CD4-positive, alpha-beta T cell (primary cell): ENCODE measurements at regions not wholly inside any gene's neighbourhood (a gene's known extent, or its start where the extent isn't known, plus 50 kb on each side); places are given as distances from the start of the nearest gene placed in this dataset.

Experiments
- ATAC-seq: fragments of 200-7000 bp; cut with Tn5 transposase; one replicate; pipeline ENCODE4 v1.10.0; 2022; ENCODE audit warnings: mild to moderate bottlenecking; ENCODE audit not compliant: poor library complexity
- CTCF ChIA-PET: fragments of 350-600 bp; sonication (Branson Sonifier 250); formaldehyde crosslinking; loops from one replicate; lab custom pipeline; 2021; ENCODE audit warnings: antibody characterized with exemption, inconsistent platforms; lab: Charles Lee
- POLR2A ChIA-PET: fragments of 350-600 bp; sonication (Branson Sonifier 250); formaldehyde crosslinking; loops from one replicate; lab custom pipeline; 2021; ENCODE audit warnings: antibody characterized with exemption, inconsistent platforms; lab: Charles Lee
- DNase-seq, 14 experiments: peaks; one replicate each; pipeline ENCODE4 v3.0.0-alpha.2; 2013 to 2020; ENCODE audit warnings: mixed read lengths in 2 of 14
- H3K27ac ChIP-seq, 2 donors: one replicate each; pipeline versions ENCODE4 v1.5.1 to v1.7.0; 2013; ENCODE audit warnings: low read length in 2 of 2, low read depth in 1 of 2, mild to moderate bottlenecking in 1 of 2
- H3K27me3 ChIP-seq, 2 experiments: 1 replicate in 1 of 2; 2 replicates in 1 of 2; pipeline versions ENCODE4 v1.6.1 to v1.7.0; 2013; ENCODE audit warnings: low read length in 2 of 2, control low read depth in 1 of 2, mild to moderate bottlenecking in 1 of 2, moderate library complexity in 1 of 2; ENCODE audit not compliant: insufficient read depth in 2 of 2, control insufficient read depth in 1 of 2
- H3K36me3 ChIP-seq: one replicate; pipeline ENCODE4 v1.6.1; 2013; ENCODE audit warnings: low read length, control low read depth; ENCODE audit not compliant: insufficient read depth
- H3K4me1 ChIP-seq: one replicate; pipeline ENCODE4 v1.6.1; 2013; ENCODE audit warnings: low read length, control low read depth; ENCODE audit not compliant: insufficient read depth
- H3K4me3 ChIP-seq: one replicate; pipeline ENCODE4 v1.5.1; 2013; ENCODE audit warnings: mild to moderate bottlenecking, low read length, moderate library complexity
- H3K9me3 ChIP-seq, 2 experiments: 1 replicate in 1 of 2; 2 replicates in 1 of 2; pipeline versions ENCODE4 v1.6.1 to v1.7.0; 2013; ENCODE audit warnings: low read length in 2 of 2, mild to moderate bottlenecking in 2 of 2, control low read depth in 1 of 2, moderate library complexity in 1 of 2; ENCODE audit not compliant: control insufficient read depth in 1 of 2, insufficient read depth in 1 of 2
- H3K27ac Mint-ChIP-seq: one replicate; pipeline ENCODE4 v1.8.0; 2020; ENCODE audit warnings: mixed read lengths
- H3K27me3 Mint-ChIP-seq: one replicate; pipeline ENCODE4 v1.8.0; 2021; ENCODE audit warnings: mixed read lengths
- H3K36me3 Mint-ChIP-seq: one replicate; pipeline ENCODE4 v1.8.0; 2021; ENCODE audit warnings: low read depth, mixed read lengths
- H3K4me1 Mint-ChIP-seq: one replicate; pipeline ENCODE4 v1.8.0; 2021; ENCODE audit warnings: low read depth, mixed read lengths
- H3K4me3 Mint-ChIP-seq: one replicate; pipeline ENCODE4 v1.8.0; 2020; ENCODE audit warnings: mild to moderate bottlenecking, mixed read lengths
- H3K9me3 Mint-ChIP-seq: one replicate; pipeline ENCODE4 v1.8.0; 2020; ENCODE audit warnings: mixed read lengths
- intact Hi-C, 2 experiments: fragments of 100-400 bp; cut with DNase I in 1 of 2; cut with micrococcal nuclease in 1 of 2; formaldehyde crosslinking; loops; one replicate each; pipeline versions ENCODE4 v1.15.1 to v1.9.0; 2023 to 2025; cut with DNase I, micrococcal nuclease
- TF ChIP-seq, protein P1 (sequence below): fragments of 200-600 bp; IDR thresholded peaks from one replicate; pipeline ENCODE4 v1.8.0; 2022; ENCODE audit warnings: antibody characterized with exemption, mild to moderate bottlenecking

DNA sequence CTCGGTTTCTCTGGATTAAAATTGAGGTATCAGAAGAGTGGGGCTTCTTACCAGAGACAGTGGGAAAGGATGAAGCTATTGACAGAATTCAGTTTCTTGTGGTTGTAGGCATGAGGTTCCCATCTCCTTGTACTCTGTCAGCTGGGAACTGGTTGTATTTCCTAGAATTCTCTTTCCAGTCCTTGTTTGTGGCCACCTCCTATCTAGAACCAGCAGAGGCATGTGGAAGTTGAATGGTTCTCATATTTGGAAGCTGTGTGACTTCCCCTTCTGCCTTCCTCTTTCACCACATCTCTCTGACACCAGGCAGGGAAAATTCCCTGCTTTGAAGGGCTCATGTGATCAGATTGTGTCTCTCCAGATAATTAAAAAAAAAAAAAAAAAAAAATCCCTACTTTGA, 457.7 kb upstream of the ADAMTS5 start:
- no peak overlapping the region for H3K27ac Mint-ChIP-seq
- H3K27me3 ChIP-seq = no peaks in the 10 kb centered on the region
- DNase-seq (no peak), ATAC-seq (no peak)
- CTCF ChIA-PET = no interaction called here
- H3K27ac ChIP-seq = no peak overlapping the region
- no peak overlapping the region for H3K4me3 ChIP-seq
- H3K9me3 Mint-ChIP-seq = peaks cover 9% of the 10 kb centered on the region
- H3K36me3 Mint-ChIP-seq = no peaks in the 10 kb centered on the region
- POLR2A ChIA-PET = no interaction called here
- H3K4me1 ChIP-seq = no peaks in the 10 kb centered on the region
- TF ChIP-seq, protein P1, sequence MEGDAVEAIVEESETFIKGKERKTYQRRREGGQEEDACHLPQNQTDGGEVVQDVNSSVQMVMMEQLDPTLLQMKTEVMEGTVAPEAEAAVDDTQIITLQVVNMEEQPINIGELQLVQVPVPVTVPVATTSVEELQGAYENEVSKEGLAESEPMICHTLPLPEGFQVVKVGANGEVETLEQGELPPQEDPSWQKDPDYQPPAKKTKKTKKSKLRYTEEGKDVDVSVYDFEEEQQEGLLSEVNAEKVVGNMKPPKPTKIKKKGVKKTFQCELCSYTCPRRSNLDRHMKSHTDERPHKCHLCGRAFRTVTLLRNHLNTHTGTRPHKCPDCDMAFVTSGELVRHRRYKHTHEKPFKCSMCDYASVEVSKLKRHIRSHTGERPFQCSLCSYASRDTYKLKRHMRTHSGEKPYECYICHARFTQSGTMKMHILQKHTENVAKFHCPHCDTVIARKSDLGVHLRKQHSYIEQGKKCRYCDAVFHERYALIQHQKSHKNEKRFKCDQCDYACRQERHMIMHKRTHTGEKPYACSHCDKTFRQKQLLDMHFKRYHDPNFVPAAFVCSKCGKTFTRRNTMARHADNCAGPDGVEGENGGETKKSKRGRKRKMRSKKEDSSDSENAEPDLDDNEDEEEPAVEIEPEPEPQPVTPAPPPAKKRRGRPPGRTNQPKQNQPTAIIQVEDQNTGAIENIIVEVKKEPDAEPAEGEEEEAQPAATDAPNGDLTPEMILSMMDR = no peak
- H3K36me3 ChIP-seq = no peaks in the 10 kb centered on the region
- H3K27me3 Mint-ChIP-seq = no peaks in the 10 kb centered on the region
- intact Hi-C loops = no loop called here
- peaks cover 0 to 12% of the 10 kb centered on the region in 2 experiments for H3K9me3 ChIP-seq
- H3K4me1 Mint-ChIP-seq = no peaks in the 10 kb centered on the region
- H3K4me3 Mint-ChIP-seq = no peak overlapping the region

DNA sequence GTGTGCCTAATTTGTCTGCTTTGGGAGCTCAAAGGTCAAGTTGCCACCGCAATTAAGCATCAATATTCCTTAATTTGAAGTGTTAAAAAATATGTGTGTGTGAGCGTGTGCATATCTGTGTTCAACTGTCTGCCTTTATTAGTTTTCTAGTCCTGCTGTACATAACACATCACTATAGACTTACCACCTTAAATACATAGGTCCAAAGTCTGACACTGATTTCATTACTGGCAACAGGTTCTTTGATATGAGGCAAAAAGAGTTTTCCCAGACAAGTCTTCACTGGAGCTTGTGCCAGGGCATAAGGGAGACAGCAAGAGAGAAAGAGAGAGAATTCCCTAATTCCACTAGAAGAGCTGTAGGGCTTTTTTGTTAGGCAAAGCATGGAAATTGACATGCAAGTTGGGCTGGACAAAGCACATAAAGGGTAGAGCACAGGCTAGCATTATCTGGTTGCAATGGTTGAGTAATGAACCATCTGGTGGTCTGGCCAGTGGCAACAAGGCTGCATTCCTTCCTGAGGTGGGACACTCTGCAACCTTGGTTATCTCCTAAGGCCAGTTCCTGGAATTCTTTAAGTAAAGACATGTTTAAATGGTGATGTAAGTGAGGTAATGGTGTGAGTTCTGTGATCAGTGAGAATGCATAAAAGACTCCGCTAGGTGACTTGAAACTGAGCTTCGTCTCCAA, 457.2 kb upstream of the ADAMTS5 start:
- TF ChIP-seq, protein P1 = no peak
- no peak overlapping the region for H3K4me3 Mint-ChIP-seq
- CTCF ChIA-PET = no interaction called here
- peaks cover 0 to 12% of the 10 kb centered on the region in 2 experiments for H3K9me3 ChIP-seq
- POLR2A ChIA-PET = no interaction called here
- intact Hi-C loops = no loop called here
- no peaks in the 10 kb centered on the region for H3K27me3 ChIP-seq
- peaks cover 9% of the 10 kb centered on the region for H3K9me3 Mint-ChIP-seq
- H3K27me3 Mint-ChIP-seq = no peaks in the 10 kb centered on the region
- H3K27ac ChIP-seq = no peak overlapping the region
- H3K36me3 ChIP-seq = no peaks in the 10 kb centered on the region
- no peaks in the 10 kb centered on the region for H3K36me3 Mint-ChIP-seq
- H3K4me1 Mint-ChIP-seq = no peaks in the 10 kb centered on the region
- no peak overlapping the region for H3K27ac Mint-ChIP-seq
- DNase-seq (no peak), ATAC-seq (no peak)
- H3K4me3 ChIP-seq = no peak overlapping the region
- no peaks in the 10 kb centered on the region for H3K4me1 ChIP-seq

DNA sequence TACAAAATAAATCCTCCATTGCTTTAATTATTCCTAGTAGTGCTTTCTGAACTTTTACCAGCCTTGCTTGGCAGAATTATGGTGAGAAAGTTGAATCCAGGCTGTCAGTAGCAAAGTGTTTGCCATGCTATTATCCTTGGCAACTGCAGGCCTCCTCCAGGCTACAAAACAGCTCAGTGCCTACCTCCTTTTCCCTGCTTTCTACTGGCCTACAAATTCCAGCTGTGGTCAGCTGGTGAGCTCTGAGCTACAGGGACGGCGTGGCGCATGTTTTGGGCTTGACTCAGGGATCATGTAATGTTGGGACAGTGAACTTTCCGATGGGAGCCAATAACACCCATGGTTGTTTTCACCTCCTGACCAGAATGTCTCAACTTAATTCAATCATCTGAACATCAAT, 456.1 kb upstream of the ADAMTS5 start:
- H3K4me1 ChIP-seq = no peaks in the 10 kb centered on the region
- POLR2A ChIA-PET = no interaction called here
- intact Hi-C loops = no loop called here
- H3K27ac ChIP-seq = no peak overlapping the region
- ATAC-seq (no peak), DNase-seq (no peak)
- Mint-ChIP-seq H3K27me3 (no peaks in the 10 kb centered on the region), H3K27ac (no peak overlapping the region), H3K4me1 (no peaks in the 10 kb centered on the region), H3K36me3 (no peaks in the 10 kb centered on the region), H3K9me3 (peaks cover 6% of the 10 kb centered on the region), H3K4me3 (no peak overlapping the region)
- TF ChIP-seq, protein P1 = no peak
- H3K9me3 ChIP-seq = peaks cover 0 to 12% of the 10 kb centered on the region in 2 experiments
- H3K36me3 ChIP-seq = no peaks in the 10 kb centered on the region
- no peak overlapping the region for H3K4me3 ChIP-seq
- no peaks in the 10 kb centered on the region for H3K27me3 ChIP-seq
- CTCF ChIA-PET = no interaction called here
